ENCODE measurements at regions not wholly inside any gene's neighbourhood (a gene's known extent, or its start where the extent isn't known, plus 50 kb on each side); places are given as distances from the start of the nearest gene placed in this dataset.
"Not testable (repeated sequence)": the region's sequence is repeated elsewhere in the genome, so short reads cannot be mapped to it uniquely, and the experiment has no call there.

GRCh38 chr9:82778923-82779322 lies 284.0 kb downstream of the RASEF start:
- TF ChIP-seq, protein P1, sequence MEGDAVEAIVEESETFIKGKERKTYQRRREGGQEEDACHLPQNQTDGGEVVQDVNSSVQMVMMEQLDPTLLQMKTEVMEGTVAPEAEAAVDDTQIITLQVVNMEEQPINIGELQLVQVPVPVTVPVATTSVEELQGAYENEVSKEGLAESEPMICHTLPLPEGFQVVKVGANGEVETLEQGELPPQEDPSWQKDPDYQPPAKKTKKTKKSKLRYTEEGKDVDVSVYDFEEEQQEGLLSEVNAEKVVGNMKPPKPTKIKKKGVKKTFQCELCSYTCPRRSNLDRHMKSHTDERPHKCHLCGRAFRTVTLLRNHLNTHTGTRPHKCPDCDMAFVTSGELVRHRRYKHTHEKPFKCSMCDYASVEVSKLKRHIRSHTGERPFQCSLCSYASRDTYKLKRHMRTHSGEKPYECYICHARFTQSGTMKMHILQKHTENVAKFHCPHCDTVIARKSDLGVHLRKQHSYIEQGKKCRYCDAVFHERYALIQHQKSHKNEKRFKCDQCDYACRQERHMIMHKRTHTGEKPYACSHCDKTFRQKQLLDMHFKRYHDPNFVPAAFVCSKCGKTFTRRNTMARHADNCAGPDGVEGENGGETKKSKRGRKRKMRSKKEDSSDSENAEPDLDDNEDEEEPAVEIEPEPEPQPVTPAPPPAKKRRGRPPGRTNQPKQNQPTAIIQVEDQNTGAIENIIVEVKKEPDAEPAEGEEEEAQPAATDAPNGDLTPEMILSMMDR (IDR thresholded peaks at IDR 0.05) = not testable (repeated sequence)
- TF ChIP-seq POLR2A (IDR thresholded peaks at IDR 0.05) = not testable (repeated sequence)

Measured in lower leg skin (tissue), 3 donors.